Esophagus muscularis mucosa (tissue), 3 donors: ENCODE measurements at regions not wholly inside any gene's neighbourhood (a gene's known extent, or its start where the extent isn't known, plus 50 kb on each side); places are given as distances from the start of the nearest gene placed in this dataset.

Source experiments
- EP300 ChIP-seq: sonication (generic); formaldehyde crosslinking; IDR thresholded peaks from one replicate; pipeline ENCODE4 v1.6.1; 2017; ENCODE audit warnings: antibody characterized with exemption
- TF ChIP-seq, protein P1 (sequence below), 3 experiments: fragments of 200-600 bp in 2 of 3; fragments of 450-650 bp in 1 of 3; sonication (generic) in 2 of 3; IDR thresholded peaks; one replicate each; pipeline ENCODE4 v1.5.1; 2017 to 2019; ENCODE audit warnings: antibody characterized with exemption in 3 of 3, mild to moderate bottlenecking in 2 of 3, moderate library complexity in 1 of 3

DNA sequence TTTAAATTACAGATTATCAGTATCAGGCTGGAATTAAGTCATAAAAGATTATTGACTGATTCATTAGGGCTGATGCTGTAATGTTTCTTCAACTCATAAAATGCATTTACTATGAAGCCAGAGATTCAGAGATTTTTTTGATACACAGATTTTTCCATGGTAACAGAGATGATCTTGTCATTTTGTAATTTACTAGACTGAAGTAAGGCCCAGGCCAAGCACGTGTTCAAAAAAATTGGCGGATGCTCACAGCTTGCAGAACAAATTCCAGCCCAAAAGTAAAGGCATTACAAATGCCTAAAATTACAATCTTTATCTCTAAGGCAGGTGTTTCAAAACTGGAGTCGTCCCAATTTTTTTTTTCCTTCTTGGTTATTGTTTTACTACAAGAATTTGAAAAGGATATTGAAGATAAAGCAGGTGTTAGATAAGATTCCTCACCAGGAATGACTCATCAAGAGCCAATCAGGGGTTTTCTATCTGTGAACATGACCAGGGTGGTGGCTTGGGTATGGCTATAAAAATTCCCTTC lies 78.4 kb upstream of the MEOX2 start:
- TF ChIP-seq, protein P1, sequence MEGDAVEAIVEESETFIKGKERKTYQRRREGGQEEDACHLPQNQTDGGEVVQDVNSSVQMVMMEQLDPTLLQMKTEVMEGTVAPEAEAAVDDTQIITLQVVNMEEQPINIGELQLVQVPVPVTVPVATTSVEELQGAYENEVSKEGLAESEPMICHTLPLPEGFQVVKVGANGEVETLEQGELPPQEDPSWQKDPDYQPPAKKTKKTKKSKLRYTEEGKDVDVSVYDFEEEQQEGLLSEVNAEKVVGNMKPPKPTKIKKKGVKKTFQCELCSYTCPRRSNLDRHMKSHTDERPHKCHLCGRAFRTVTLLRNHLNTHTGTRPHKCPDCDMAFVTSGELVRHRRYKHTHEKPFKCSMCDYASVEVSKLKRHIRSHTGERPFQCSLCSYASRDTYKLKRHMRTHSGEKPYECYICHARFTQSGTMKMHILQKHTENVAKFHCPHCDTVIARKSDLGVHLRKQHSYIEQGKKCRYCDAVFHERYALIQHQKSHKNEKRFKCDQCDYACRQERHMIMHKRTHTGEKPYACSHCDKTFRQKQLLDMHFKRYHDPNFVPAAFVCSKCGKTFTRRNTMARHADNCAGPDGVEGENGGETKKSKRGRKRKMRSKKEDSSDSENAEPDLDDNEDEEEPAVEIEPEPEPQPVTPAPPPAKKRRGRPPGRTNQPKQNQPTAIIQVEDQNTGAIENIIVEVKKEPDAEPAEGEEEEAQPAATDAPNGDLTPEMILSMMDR (IDR thresholded peaks at IDR 0.05): no peak
- no peak for TF ChIP-seq EP300
